H7 (cell line): ENCODE measurements at regions not wholly inside any gene's neighbourhood (a gene's known extent, or its start where the extent isn't known, plus 50 kb on each side); places are given as distances from the start of the nearest gene placed in this dataset.
"Not testable (repeated sequence)": the region's sequence is repeated elsewhere in the genome, so short reads cannot be mapped to it uniquely, and the experiment has no call there.

Experiments used
- DNase-seq: peaks from one replicate; pipeline ENCODE4 v3.0.0; 2012
- H3K27me3 ChIP-seq: 2 replicates; pipeline ENCODE4 v1.6.0; 2011; ENCODE audit warnings: mild to moderate bottlenecking, low read length; ENCODE audit not compliant: control insufficient read depth, insufficient read depth
- H3K36me3 ChIP-seq: replicated peaks from 2 replicates; pipeline ENCODE4 v1.5.1; 2011; ENCODE audit warnings: low read length; ENCODE audit not compliant: control insufficient read depth, insufficient read depth
- H3K4me3 ChIP-seq: 2 replicates; pipeline ENCODE4 v1.5.1; 2011; ENCODE audit warnings: low read depth, mild to moderate bottlenecking, control low read depth, low read length, moderate library complexity; ENCODE audit not compliant: insufficient read depth

GRCh38 chr1:194374649-194375048 lies 1188.2 kb upstream of the B3GALT2 start:
- no peak for DNase-seq
- no peaks in the 10 kb centered on the region for H3K27me3 ChIP-seq
- no peak overlapping the region for H3K4me3 ChIP-seq
- no peaks in the 10 kb centered on the region for H3K36me3 ChIP-seq

- no peak for DNase-seq
- Histone ChIP-seq H3K27me3 (no peaks in the 10 kb centered on the region), H3K36me3 (no peaks in the 10 kb centered on the region), H3K4me3 (no peak overlapping the region)
These were observed 1185.9 kb upstream of the B3GALT2 start for GRCh38 chr1:194372266-194372665.

- Histone ChIP-seq H3K4me3 (no peak overlapping the region), H3K36me3 (no peaks in the 10 kb centered on the region), H3K27me3 (no peaks in the 10 kb centered on the region)
- DNase-seq = no peak
These were observed 1183.2 kb upstream of the B3GALT2 start for GRCh38 chr1:194369622-194370021.

- no peaks in the 10 kb centered on the region for H3K36me3 ChIP-seq
- no peak overlapping the region for H3K4me3 ChIP-seq
- DNase-seq = no peak
- H3K27me3 ChIP-seq = no peaks in the 10 kb centered on the region
These were observed 1182.6 kb upstream of the B3GALT2 start for GRCh38 chr1:194369060-194369459.

GRCh38 chr1:194367121-194367520 lies 1180.7 kb upstream of the B3GALT2 start:
- H3K4me3 ChIP-seq = no peak overlapping the region
- H3K36me3 ChIP-seq = no peaks in the 10 kb centered on the region
- no peaks in the 10 kb centered on the region for H3K27me3 ChIP-seq
- DNase-seq = no peak

- DNase-seq = no peak
- H3K4me3 ChIP-seq = no peak overlapping the region
- H3K27me3 ChIP-seq = no peaks in the 10 kb centered on the region
- H3K36me3 ChIP-seq = no peaks in the 10 kb centered on the region
These were observed 1180.3 kb upstream of the B3GALT2 start for GRCh38 chr1:194366705-194367104.

GRCh38 chr1:194362327-194362726 lies 1175.9 kb upstream of the B3GALT2 start:
- no peak for DNase-seq
- no peak overlapping the region for H3K4me3 ChIP-seq
- H3K27me3 ChIP-seq = no peaks in the 10 kb centered on the region
- no peaks in the 10 kb centered on the region for H3K36me3 ChIP-seq

- Histone ChIP-seq H3K27me3 (no peaks in the 10 kb centered on the region), H3K36me3 (no peaks in the 10 kb centered on the region), H3K4me3 (no peak overlapping the region)
- no peak for DNase-seq
These were observed 1175.1 kb upstream of the B3GALT2 start for GRCh38 chr1:194361374-194362131.

GRCh38 chr1:194358208-194358581 lies 1171.8 kb upstream of the B3GALT2 start:
- DNase-seq = no peak
- H3K27me3 ChIP-seq = no peaks in the 10 kb centered on the region
- H3K36me3 ChIP-seq = no peaks in the 10 kb centered on the region
- H3K4me3 ChIP-seq = no peak overlapping the region

GRCh38 chr1:194357573-194358207 lies 1171.3 kb upstream of the B3GALT2 start:
- DNase-seq, H3K4me3 ChIP-seq, H3K27me3 ChIP-seq, H3K36me3 ChIP-seq: not testable (repeated sequence)

GRCh38 chr1:194355488-194356106 lies 1169.2 kb upstream of the B3GALT2 start:
- no peaks in the 10 kb centered on the region for H3K27me3 ChIP-seq
- no peak for DNase-seq
- H3K36me3 ChIP-seq = no peaks in the 10 kb centered on the region
- H3K4me3 ChIP-seq = no peak overlapping the region

- DNase-seq = no peak
- Histone ChIP-seq H3K27me3 (no peaks in the 10 kb centered on the region), H3K36me3 (no peaks in the 10 kb centered on the region), H3K4me3 (no peak overlapping the region)
These were observed 1166.7 kb upstream of the B3GALT2 start for GRCh38 chr1:194353121-194353520.

GRCh38 chr1:194347200-194347599 lies 1160.8 kb upstream of the B3GALT2 start:
- Histone ChIP-seq H3K27me3 (no peaks in the 10 kb centered on the region), H3K36me3 (no peaks in the 10 kb centered on the region), H3K4me3 (no peak overlapping the region)
- no peak for DNase-seq

- DNase-seq = peak; percentile 46
- H3K36me3 ChIP-seq = no peaks in the 10 kb centered on the region
- H3K4me3 ChIP-seq = no peak overlapping the region
- no peaks in the 10 kb centered on the region for H3K27me3 ChIP-seq
These were observed 1156.3 kb upstream of the B3GALT2 start for GRCh38 chr1:194342484-194343262.
